HG03457 (cell line): ENCODE measurements at regions not wholly inside any gene's neighbourhood (a gene's known extent, or its start where the extent isn't known, plus 50 kb on each side); places are given as distances from the start of the nearest gene placed in this dataset.
"Not testable (repeated sequence)": the region's sequence is repeated elsewhere in the genome, so short reads cannot be mapped to it uniquely, and the experiment has no call there.

ENCODE experiments used
- ATAC-seq: cut with Tn5 transposase; IDR thresholded peaks from one replicate; pipeline ENCODE4 v1.9.1; 2021; ENCODE audit warnings: moderate number of reproducible peaks; ENCODE audit not compliant: unreplicated experiment

- no peak for ATAC-seq
These were observed 782.8 kb downstream of the BCL11A start for GRCh38 chr2:59770651-59771050.

GRCh38 chr2:59761966-59762365 is 791.5 kb downstream of the BCL11A start:
- no peak for ATAC-seq

GRCh38 chr2:59756150-59756549 is 797.3 kb downstream of the BCL11A start:
- no peak for ATAC-seq

- no peak for ATAC-seq
These were observed 799.3 kb downstream of the BCL11A start for GRCh38 chr2:59754011-59754735.

- ATAC-seq: no peak
These were observed 800.9 kb downstream of the BCL11A start for GRCh38 chr2:59752512-59752911.

- ATAC-seq: no peak
These were observed 801.4 kb downstream of the BCL11A start for GRCh38 chr2:59752071-59752470.

GRCh38 chr2:59751214-59751613 is 802.2 kb downstream of the BCL11A start:
- not testable (repeated sequence) for ATAC-seq

GRCh38 chr2:59746291-59746690 is 807.2 kb downstream of the BCL11A start:
- no peak for ATAC-seq

GRCh38 chr2:59745085-59745484 is 808.4 kb downstream of the BCL11A start:
- ATAC-seq: no peak

GRCh38 chr2:59744436-59744835 is 809.0 kb downstream of the BCL11A start:
- ATAC-seq: no peak

- ATAC-seq: no peak
These were observed 811.6 kb downstream of the BCL11A start for GRCh38 chr2:59741840-59742239.

- ATAC-seq: no peak
These were observed 814.3 kb downstream of the BCL11A start for GRCh38 chr2:59739166-59739565.

- no peak for ATAC-seq
These were observed 816.2 kb downstream of the BCL11A start for GRCh38 chr2:59737299-59737698.

GRCh38 chr2:59734743-59735142 is 818.7 kb downstream of the BCL11A start:
- ATAC-seq: no peak

GRCh38 chr2:59733970-59734369 is 819.5 kb downstream of the BCL11A start:
- ATAC-seq: no peak

- no peak for ATAC-seq
These were observed 819.9 kb downstream of the BCL11A start for GRCh38 chr2:59733567-59733930.

GRCh38 chr2:59732871-59733566 is 820.4 kb downstream of the BCL11A start:
- ATAC-seq: no peak

- no peak for ATAC-seq
These were observed 826.3 kb downstream of the BCL11A start for GRCh38 chr2:59727121-59727590.

GRCh38 chr2:59726228-59727120 is 827.0 kb downstream of the BCL11A start:
- ATAC-seq: no peak

GRCh38 chr2:59724746-59725145 is 828.7 kb downstream of the BCL11A start:
- no peak for ATAC-seq

- no peak for ATAC-seq
These were observed 833.1 kb downstream of the BCL11A start for GRCh38 chr2:59720296-59720866.
